ENCODE measurements at regions not wholly inside any gene's neighbourhood (a gene's known extent, or its start where the extent isn't known, plus 50 kb on each side); places are given as distances from the start of the nearest gene placed in this dataset. TPM values are rescaled to one million over a fixed set of nuclear protein-coding genes. Genes with fewer than 3 reads are reported as not detected.
"Not testable (repeated sequence)": the region's sequence is repeated elsewhere in the genome, so short reads cannot be mapped to it uniquely, and the experiment has no call there.

DNA sequence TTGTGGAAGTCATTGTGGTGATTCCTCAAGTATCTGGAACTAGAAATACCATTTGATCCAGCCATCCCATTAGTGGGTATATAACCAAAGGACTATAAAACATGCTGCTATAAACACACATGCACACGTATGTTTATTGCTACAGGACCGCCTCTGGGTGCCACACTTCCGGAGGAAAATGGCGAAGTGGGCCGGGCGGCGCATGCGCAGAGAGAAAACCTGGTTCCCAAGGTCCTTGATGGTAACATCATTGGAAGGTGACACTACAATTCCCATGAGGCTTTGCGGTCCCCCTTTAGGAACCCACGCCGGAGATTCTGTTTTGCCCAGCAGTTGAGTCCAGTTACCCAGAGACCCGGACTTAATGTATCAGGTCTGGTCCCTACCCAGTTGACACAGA is 640.4 kb downstream of the CWH43 start:
- H3K27me3 ChIP-seq (ENCODE audit: control insufficient read depth in 2 of 2, insufficient read depth in 2 of 2, low read length in 2 of 2); ATAC-seq; H3K4me3 ChIP-seq; in situ Hi-C loops (cut with MboI); H3K9ac ChIP-seq (ENCODE audit: insufficient read depth in 1 of 2, low read depth in 2 of 2, low read length in 2 of 2); H3K4me2 ChIP-seq (ENCODE audit: insufficient read depth, low read length); H2AFZ ChIP-seq (ENCODE audit: low read depth, low read length); H3K9me1 ChIP-seq (ENCODE audit: control insufficient read depth, insufficient read depth, low read length); H3K9me3 ChIP-seq (replicated peaks; ENCODE audit: control insufficient read depth, insufficient read depth, low read depth, low read length); POLR2A ChIA-PET; CTCF ChIA-PET (ENCODE audit: low intra/inter-chr PET ratio); H4K20me1 ChIP-seq (replicated peaks; ENCODE audit: control insufficient read depth, insufficient read depth, low read length); H3K36me3 ChIP-seq (ENCODE audit: control insufficient read depth, insufficient read depth, low read length); H3K4me1 ChIP-seq (replicated peaks in 1 of 2; ENCODE audit: control insufficient read depth in 2 of 2, insufficient read depth in 2 of 2, low read length in 2 of 2); BruUV-seq (replicated peaks); H3K79me2 ChIP-seq (ENCODE audit: control insufficient read depth, insufficient read depth, low read length); H3K27ac ChIP-seq (ENCODE audit: extremely low read depth, low read depth, low read length); intact Hi-C loops (cut with micrococcal nuclease); FAIRE-seq: not testable (repeated sequence)
- peak in 1 of 4 experiments; percentile 21 for DNase-seq (ENCODE audit: extremely low read depth in 1 of 4, low spot score in 3 of 4)
- 9% methylated on average over 8 of the region's 12 CpGs for WGBS (ENCODE audit: insufficient coverage, low coverage, missing lambda C conversion rate)
- peak; percentile 71 to 78 for TF ChIP-seq NRF1 (conservative IDR thresholded peaks at IDR 0.05 in 1 of 2, IDR thresholded peaks at IDR 0.05 in 1 of 2)

Small RNAs in the stretch of these regions (small RNA-seq; reads per million reads assigned to genes)
- gene AC119751.2 (not detected), gene AC119751.6 (not detected), gene AC119751.7 (not detected), gene AC119751.8 (not detected)

Measured in K562 (cell line).